Lung (tissue), 11 donors: ENCODE measurements at regions not wholly inside any gene's neighbourhood (a gene's known extent, or its start where the extent isn't known, plus 50 kb on each side); places are given as distances from the start of the nearest gene placed in this dataset.

Source experiments
- ATAC-seq: fragments of 200-7000 bp; cut with Tn5 transposase; one replicate; pipeline ENCODE4 v1.9.1; 2020; ENCODE audit warnings: moderate number of reproducible peaks; ENCODE audit not compliant: insufficient read depth, low FRiP score
- DNase-seq, 3 donors: peaks; one replicate each; pipeline ENCODE4 v3.0.0-alpha.2; 2013 to 2017
- H3K27ac ChIP-seq, 2 donors: one replicate each; pipeline ENCODE4 v1.5.1; 2013; ENCODE audit warnings: mild to moderate bottlenecking in 2 of 2, moderate library complexity in 2 of 2, control low read depth in 1 of 2, inconsistent platforms in 1 of 2, low read depth in 1 of 2, low read length in 1 of 2
- H3K27me3 ChIP-seq, 3 donors: one replicate each; pipeline ENCODE4 v1.5.1; 2013; ENCODE audit warnings: low read length in 2 of 3; ENCODE audit not compliant: control insufficient read depth in 3 of 3, insufficient read depth in 3 of 3
- H3K36me3 ChIP-seq, 4 donors: one replicate each; pipeline ENCODE4 v1.5.1; 2013; ENCODE audit warnings: low read length in 4 of 4, mild to moderate bottlenecking in 1 of 4, moderate library complexity in 1 of 4; ENCODE audit not compliant: control insufficient read depth in 4 of 4, insufficient read depth in 4 of 4
- H3K4me1 ChIP-seq, 5 donors: one replicate each; pipeline ENCODE4 v1.5.1; 2013; ENCODE audit warnings: low read length in 5 of 5, mild to moderate bottlenecking in 2 of 5, moderate library complexity in 1 of 5; ENCODE audit not compliant: control insufficient read depth in 5 of 5, insufficient read depth in 5 of 5
- H3K4me3 ChIP-seq: one replicate; pipeline ENCODE4 v1.5.1; 2013; ENCODE audit warnings: mild to moderate bottlenecking, control low read depth, moderate library complexity
- H3K9ac ChIP-seq, 2 donors: one replicate each; pipeline ENCODE4 v1.5.1; 2013; ENCODE audit warnings: low read length in 2 of 2, control low read depth in 1 of 2; ENCODE audit not compliant: insufficient read depth in 1 of 2
- H3K9me3 ChIP-seq, 4 donors: one replicate each; pipeline ENCODE4 v1.5.1; 2013; ENCODE audit warnings: low read length in 3 of 4, mild to moderate bottlenecking in 1 of 4, moderate library complexity in 1 of 4; ENCODE audit not compliant: control insufficient read depth in 4 of 4, insufficient read depth in 3 of 4
- whole genome bisulfite sequencing, 2 donors: extraction: QIAGEN DNeasy Blood & Tissue Kit; methylation state at CpG; one replicate each; pipeline ENCODE4 v1.1.7; 2013; 5-methylcytosine and 5-hydroxymethylcytosine counted together
- TF ChIP-seq, protein P1 (sequence below): IDR thresholded peaks from 2 replicates; pipeline ENCODE4 v1.5.1; 2012; ENCODE audit warnings: mild to moderate bottlenecking; ENCODE audit errors: control extremely low read depth, extremely low read depth
- donor health status: control.
- donor health status: control.
- donor health status: Bipolar disorder and iron deficiency.
- donor health status: healthy.
- donor health status: DM: yes; HTN: yes; CAD: no.

- Histone ChIP-seq H3K36me3 (peaks cover 0 to 2% (median 0%) of the 10 kb centered on the region in 4 donors), H3K9me3 (peaks cover 0 to 19% (median 5%) of the 10 kb centered on the region in 4 donors), H3K9ac (no peak overlapping the region), H3K27ac (no peak overlapping the region), H3K4me1 (peaks cover 0 to 12% (median 0%) of the 10 kb centered on the region in 5 donors), H3K4me3 (no peak overlapping the region), H3K27me3 (no peaks in the 10 kb centered on the region)
- WGBS, 2 donors: 85 to 93% methylated on average over 10 of the region's 10 CpGs
- no peak for DNase-seq
- no peak for ATAC-seq
- TF ChIP-seq, protein P1, sequence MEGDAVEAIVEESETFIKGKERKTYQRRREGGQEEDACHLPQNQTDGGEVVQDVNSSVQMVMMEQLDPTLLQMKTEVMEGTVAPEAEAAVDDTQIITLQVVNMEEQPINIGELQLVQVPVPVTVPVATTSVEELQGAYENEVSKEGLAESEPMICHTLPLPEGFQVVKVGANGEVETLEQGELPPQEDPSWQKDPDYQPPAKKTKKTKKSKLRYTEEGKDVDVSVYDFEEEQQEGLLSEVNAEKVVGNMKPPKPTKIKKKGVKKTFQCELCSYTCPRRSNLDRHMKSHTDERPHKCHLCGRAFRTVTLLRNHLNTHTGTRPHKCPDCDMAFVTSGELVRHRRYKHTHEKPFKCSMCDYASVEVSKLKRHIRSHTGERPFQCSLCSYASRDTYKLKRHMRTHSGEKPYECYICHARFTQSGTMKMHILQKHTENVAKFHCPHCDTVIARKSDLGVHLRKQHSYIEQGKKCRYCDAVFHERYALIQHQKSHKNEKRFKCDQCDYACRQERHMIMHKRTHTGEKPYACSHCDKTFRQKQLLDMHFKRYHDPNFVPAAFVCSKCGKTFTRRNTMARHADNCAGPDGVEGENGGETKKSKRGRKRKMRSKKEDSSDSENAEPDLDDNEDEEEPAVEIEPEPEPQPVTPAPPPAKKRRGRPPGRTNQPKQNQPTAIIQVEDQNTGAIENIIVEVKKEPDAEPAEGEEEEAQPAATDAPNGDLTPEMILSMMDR: no peak
Measured at GRCh38 chr19:27744926-27745768, 1467.8 kb downstream of the UQCRFS1 start.

- Histone ChIP-seq H3K36me3 (peaks cover 0 to 4% (median 0%) of the 10 kb centered on the region in 4 donors), H3K4me1 (peaks cover 0 to 12% (median 0%) of the 10 kb centered on the region in 5 donors), H3K9ac (no peak overlapping the region), H3K9me3 (peaks cover 0 to 25% (median 9%) of the 10 kb centered on the region in 4 donors), H3K27me3 (no peaks in the 10 kb centered on the region), H3K4me3 (no peak overlapping the region), H3K27ac (no peak overlapping the region)
- no peak for ATAC-seq
- WGBS, 2 donors: 91 to 96% methylated on average over 3 of the region's 3 CpGs
- DNase-seq: no peak
- TF ChIP-seq, protein P1: no peak
Measured at GRCh38 chr19:27742041-27742440, 1470.9 kb downstream of the UQCRFS1 start.

DNA sequence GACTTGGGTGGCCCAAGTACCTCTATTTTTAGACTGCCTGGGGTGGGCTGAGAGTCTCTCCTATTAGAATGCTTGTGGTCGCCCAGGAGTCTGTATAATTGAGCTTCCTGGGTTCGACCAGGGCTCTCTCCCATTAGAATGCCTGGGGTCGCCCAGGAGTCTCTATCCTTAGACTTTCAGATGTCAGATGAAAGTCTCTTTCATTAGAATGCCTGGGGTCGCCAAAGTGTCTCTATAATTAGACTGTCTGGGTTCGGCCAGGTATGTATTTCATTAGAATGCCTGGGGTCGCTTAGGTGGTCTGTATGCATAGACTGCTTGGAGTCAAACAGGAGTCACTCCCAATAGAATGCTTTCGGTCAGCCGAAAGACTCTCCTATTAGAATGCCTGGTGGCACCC lies 1471.7 kb downstream of the UQCRFS1 start:
- Histone ChIP-seq H3K36me3 (peaks cover 0 to 4% (median 0%) of the 10 kb centered on the region in 4 donors), H3K4me3 (no peak overlapping the region), H3K27me3 (no peaks in the 10 kb centered on the region), H3K4me1 (peaks cover 0 to 9% (median 0%) of the 10 kb centered on the region in 5 donors), H3K9ac (no peak overlapping the region), H3K27ac (no peak overlapping the region), H3K9me3 (peaks cover 2 to 21% (median 8%) of the 10 kb centered on the region in 4 donors)
- ATAC-seq (no peak), DNase-seq (no peak)
- 95% methylated on average over 8 of the region's 8 CpGs for WGBS, 2 donors
- TF ChIP-seq, protein P1: no peak
